ENCODE measurements at regions not wholly inside any gene's neighbourhood (a gene's known extent, or its start where the extent isn't known, plus 50 kb on each side); places are given as distances from the start of the nearest gene placed in this dataset.

- TF ChIP-seq EZH2 (IDR thresholded peaks at IDR 0.05; ENCODE audit: borderline replicate concordance, low read depth, low read length, severe bottlenecking): no peak
- no peak for TF ChIP-seq FOS (IDR thresholded peaks at IDR 0.05; ENCODE audit: borderline replicate concordance, insufficient read depth, low read length)
- no peak for TF ChIP-seq POLR2AphosphoS5 (IDR thresholded peaks at IDR 0.05; ENCODE audit: insufficient read depth, low read depth, low read length)
- no peak for TF ChIP-seq POLR2A (IDR thresholded peaks at IDR 0.05; ENCODE audit: low read depth, low read length)
- TF ChIP-seq JUN (IDR thresholded peaks at IDR 0.05; ENCODE audit: borderline replicate concordance, insufficient read depth, insufficient read length, low read depth): no peak
- TF ChIP-seq GATA2 (IDR thresholded peaks at IDR 0.05; ENCODE audit: insufficient read depth, insufficient read length, low read depth, low read length): no peak
- no peak for TF ChIP-seq MYC (IDR thresholded peaks at IDR 0.05; ENCODE audit: low read depth, low read length)
- TF ChIP-seq, protein P1, sequence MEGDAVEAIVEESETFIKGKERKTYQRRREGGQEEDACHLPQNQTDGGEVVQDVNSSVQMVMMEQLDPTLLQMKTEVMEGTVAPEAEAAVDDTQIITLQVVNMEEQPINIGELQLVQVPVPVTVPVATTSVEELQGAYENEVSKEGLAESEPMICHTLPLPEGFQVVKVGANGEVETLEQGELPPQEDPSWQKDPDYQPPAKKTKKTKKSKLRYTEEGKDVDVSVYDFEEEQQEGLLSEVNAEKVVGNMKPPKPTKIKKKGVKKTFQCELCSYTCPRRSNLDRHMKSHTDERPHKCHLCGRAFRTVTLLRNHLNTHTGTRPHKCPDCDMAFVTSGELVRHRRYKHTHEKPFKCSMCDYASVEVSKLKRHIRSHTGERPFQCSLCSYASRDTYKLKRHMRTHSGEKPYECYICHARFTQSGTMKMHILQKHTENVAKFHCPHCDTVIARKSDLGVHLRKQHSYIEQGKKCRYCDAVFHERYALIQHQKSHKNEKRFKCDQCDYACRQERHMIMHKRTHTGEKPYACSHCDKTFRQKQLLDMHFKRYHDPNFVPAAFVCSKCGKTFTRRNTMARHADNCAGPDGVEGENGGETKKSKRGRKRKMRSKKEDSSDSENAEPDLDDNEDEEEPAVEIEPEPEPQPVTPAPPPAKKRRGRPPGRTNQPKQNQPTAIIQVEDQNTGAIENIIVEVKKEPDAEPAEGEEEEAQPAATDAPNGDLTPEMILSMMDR (IDR thresholded peaks at IDR 0.05; ENCODE audit: extremely low read depth in 1 of 2, insufficient read depth in 1 of 2, low read depth in 1 of 2, low read length in 2 of 2): no peak
- TF ChIP-seq, protein P2, sequence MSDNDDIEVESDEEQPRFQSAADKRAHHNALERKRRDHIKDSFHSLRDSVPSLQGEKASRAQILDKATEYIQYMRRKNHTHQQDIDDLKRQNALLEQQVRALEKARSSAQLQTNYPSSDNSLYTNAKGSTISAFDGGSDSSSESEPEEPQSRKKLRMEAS (IDR thresholded peaks at IDR 0.05; ENCODE audit: insufficient read depth, insufficient read length): no peak
- POLR2A ChIA-PET: no interaction called here
- Histone ChIP-seq H3K4me1 (ENCODE audit: control insufficient read depth, extremely low read depth, insufficient read depth, low read length) (no peaks in the 10 kb centered on the region), H3K4me3 (replicated peaks in 1 of 3; ENCODE audit: insufficient read depth in 1 of 3, low read depth in 1 of 3, low read length in 3 of 3) (no peak overlapping the region), H3K36me3 (ENCODE audit: control insufficient read depth in 2 of 2, extremely low read depth in 1 of 2, insufficient read depth in 2 of 2, low read length in 2 of 2) (no peaks in the 10 kb centered on the region), H3K9me1 (replicated peaks; ENCODE audit: control insufficient read depth, extremely low read depth, insufficient read depth, low read length) (no peaks in the 10 kb centered on the region), H3K27me3 (ENCODE audit: control insufficient read depth in 2 of 2, insufficient read depth in 2 of 2, low read length in 2 of 2) (no peaks in the 10 kb centered on the region), H2AFZ (ENCODE audit: low read depth, low read length) (no peak overlapping the region), H3K79me2 (ENCODE audit: control insufficient read depth, insufficient read depth, low read length) (no peaks in the 10 kb centered on the region), H3K9me3 (replicated peaks; ENCODE audit: control insufficient read depth, insufficient read depth, low read length) (no peaks in the 10 kb centered on the region), H3K9ac (replicated peaks; ENCODE audit: extremely low read depth, insufficient read depth, low read length) (no peak overlapping the region), H4K20me1 (replicated peaks; ENCODE audit: control insufficient read depth, extremely low read depth, insufficient read depth, low read length) (no peaks in the 10 kb centered on the region), H3K27ac (ENCODE audit: insufficient read depth, low read depth, low read length) (no peak overlapping the region), H3K4me2 (ENCODE audit: insufficient read depth, low read length) (no peak overlapping the region)
- DNase-seq (ENCODE audit: low read depth, low spot score) (no peak), FAIRE-seq (no peak)
- BruUV-seq (replicated peaks): no TSS peak
- intact Hi-C loops (cut with micrococcal nuclease) (no loop called here), dilution Hi-C loops (cut with MboI; ENCODE audit: extremely low pct_ligation_motif_present, low sequenced_read_pairs) (no loop called here)
- CTCF ChIA-PET: interaction anchor here (0.6 to 1.4 kb wide), 3 partner anchors 13 to 1991 kb away, joined by 3 read pairs; no protein-coding TSS in a partner anchor
Observed at GRCh38 chr5:163608621-163609020, 103.2 kb downstream of the MAT2B start.

Measured in endothelial cell of umbilical vein (primary cell).